CD4-positive, alpha-beta T cell treated with Interleukin-4 for 1 hour (primary cell): ENCODE measurements at regions not wholly inside any gene's neighbourhood (a gene's known extent, or its start where the extent isn't known, plus 50 kb on each side); places are given as distances from the start of the nearest gene placed in this dataset.

Experiments used
- DNase-seq, 2 donors: peaks; one replicate each; pipeline ENCODE4 v3.0.0-alpha.2; 2020 to 2022

DNA sequence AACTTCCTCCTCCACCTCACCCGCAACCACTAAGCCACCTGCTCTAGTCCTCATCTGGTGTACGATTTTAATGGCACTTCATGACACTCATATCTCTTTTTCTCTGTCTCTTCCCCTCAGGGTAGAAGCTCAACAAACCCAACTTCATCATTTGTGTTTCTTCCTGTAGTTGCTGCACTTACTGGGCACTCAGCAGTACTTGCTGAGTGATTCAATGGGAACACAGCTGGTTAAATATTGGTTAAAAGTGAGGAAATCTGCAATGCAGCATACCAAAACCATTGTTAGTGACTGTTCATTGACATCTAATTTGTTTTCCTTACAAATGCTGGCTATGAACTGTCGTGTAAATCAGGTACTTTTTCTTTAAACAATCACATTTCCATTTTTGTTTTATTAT is 541.1 kb upstream of the PRMT6 start:
- DNase-seq, result no peak

DNA sequence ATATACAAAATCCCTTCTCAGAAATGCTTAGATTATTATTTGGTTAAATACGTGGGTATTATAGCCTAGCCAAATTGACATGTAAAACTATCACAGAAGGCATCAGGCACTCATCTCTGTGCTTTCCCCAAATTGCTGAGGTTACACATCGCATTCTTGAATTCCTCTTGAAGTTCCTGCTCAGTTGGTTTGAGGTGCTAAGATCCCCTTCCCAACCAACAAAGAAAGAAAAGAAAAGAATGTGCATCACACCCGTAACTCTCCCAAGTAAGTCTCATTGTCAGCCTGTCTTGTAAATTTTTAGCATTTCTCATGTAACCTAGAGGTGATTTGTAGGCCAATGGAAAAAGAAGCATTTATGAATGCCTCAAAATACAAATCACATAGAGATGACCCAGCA is 539.2 kb upstream of the PRMT6 start:
- no peak for DNase-seq

DNA sequence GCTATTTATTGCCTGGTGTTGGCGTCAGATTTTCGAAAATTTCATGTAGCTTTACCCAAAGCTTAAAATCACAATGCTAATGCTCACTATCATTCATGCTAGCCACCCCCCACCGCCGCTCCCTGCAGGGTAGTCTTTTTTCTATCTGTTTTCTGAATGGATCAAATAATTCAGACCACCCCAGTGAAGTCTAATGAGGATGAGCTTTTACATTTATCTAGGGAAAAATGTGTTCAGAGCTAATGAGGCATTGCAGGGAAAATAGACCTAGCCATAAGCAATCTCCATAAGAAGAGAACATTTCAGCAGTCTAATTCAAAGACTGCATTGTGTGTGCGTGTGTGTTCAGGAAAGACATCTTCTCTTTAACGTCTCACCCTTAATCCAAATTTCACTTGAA is 533.0 kb upstream of the PRMT6 start:
- DNase-seq, result no peak

DNA sequence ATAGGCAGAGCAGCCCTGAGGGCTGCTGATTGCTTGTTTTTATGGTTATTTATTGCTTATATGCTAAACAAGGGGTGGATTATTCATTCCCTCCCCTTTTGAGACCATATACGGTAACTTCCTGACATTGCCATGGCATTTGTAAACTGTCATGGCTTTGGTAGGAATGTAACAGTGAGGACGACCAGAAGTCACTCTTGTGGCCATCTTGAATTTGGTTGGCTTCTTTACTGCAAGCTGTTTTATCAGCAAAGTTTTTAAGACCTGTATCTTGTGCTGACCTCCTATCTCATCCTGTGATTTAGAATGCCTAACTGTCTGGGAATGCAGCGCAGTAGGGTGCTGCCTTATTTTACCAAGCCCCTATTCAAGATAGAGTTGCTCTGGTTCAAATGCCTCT is 531.8 kb upstream of the PRMT6 start:
- no peak for DNase-seq

DNA sequence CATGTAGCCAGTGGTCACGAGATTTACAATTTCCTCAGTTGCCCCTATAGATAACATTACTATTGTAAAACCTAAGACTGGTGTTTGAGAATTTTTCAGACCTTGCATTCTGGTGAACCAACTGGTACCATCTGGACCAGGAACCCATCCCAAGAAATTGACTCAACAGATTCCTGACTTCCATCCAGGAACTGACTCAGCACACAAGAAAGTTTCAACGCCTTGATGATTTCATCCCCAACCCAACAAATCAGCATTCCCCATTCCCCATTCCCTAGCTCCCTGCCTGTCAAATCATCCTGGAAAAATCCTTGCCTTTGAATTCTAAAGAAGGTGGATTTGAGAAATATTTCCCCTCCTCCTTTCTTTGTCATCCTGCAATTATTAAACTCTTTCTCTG is 529.8 kb upstream of the PRMT6 start:
- no peak for DNase-seq

DNA sequence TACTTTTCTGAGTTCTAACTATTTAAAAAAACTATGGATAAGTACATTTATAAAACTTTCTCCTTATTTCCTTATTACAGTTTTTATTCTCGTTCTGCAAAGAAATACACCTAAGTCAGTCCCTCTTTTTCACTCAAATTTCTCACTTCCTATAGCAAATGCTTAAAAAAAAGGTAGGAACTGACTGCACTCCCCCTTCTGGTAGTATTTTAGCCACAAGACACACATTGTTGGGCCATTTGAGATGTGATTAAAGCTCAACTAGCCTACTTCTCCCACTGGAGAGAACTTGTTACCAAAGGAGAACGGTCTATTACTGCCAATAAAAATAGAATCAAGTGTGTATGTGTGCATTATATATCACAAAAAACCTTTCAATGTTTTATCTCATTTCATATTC is 521.9 kb upstream of the PRMT6 start:
- DNase-seq, result no peak

DNA sequence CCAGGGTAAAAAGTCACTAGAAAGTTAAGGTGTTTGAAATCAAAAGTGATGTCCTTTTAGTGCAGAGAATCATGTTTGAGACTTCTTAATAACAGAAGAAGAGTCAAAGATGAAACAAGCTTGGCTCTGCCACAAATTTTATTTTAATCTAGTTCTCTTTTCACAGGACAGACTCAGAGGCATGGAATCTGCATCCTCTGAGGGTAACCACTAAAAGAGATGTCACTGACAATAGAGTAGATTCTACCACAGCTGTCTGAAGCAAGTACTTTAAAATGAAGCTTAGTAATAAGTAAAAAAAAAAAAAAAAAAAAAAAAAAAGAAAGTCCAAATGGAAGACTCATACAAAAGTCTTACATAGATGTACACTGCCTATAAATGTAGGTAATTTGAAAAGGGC is 519.7 kb upstream of the PRMT6 start:
- no peak for DNase-seq

DNA sequence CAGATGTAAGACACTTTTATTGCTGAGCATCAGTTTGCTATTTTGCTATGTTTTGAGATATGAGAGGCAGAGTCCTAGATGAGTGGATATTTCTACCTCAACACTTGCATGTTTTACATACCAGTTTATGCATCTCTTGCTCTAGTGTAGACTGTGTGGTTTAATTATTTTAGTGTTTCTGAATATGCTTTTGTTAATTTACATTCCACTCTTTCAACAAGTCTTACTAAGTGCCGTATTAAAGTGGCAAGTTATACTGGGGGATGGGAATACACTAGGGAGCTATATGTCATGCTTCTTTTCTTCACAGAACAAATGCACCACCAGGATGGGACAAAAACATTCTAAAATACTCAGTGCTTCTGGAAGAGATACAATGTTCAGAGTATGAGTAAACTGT is 507.7 kb upstream of the PRMT6 start:
- DNase-seq, result no peak

DNA sequence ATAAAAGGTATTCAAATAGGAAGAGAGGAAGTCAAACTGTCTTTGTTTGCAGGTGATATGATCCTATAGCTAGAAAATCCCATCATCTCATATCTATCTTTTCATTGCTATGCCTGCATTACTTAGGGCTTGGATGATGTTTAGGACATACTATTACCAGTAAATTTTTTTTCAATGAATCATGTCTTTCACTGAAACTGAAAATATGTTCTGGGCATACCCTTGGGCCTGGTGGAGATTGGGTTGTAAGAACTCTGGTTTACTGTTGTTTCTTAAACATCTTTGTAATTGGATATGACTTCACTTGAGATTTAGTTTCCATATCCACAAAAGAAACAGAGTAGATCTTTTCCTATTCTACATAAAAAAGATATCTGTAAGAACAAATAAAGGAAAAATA is 502.2 kb upstream of the PRMT6 start:
- no peak for DNase-seq

DNA sequence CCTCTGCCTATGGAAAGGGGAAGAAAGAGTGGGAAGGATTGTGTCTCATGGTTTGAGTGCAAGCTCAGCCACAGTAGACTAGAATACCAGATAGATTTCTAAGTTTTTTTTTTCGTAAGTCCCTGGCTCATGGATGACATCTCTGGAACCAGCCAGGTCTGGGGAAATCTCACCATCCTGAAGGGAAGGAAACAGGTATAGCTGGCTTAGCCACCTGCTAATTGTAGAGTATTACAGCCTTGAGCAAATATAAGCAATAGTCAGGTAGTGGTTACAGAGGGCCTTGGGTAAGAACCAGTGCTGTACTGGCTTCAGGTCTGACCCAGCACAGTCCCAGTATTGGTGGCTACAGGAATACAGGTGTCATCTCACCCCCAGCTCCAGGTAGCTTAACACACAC is 500.9 kb upstream of the PRMT6 start:
- DNase-seq, result no peak

DNA sequence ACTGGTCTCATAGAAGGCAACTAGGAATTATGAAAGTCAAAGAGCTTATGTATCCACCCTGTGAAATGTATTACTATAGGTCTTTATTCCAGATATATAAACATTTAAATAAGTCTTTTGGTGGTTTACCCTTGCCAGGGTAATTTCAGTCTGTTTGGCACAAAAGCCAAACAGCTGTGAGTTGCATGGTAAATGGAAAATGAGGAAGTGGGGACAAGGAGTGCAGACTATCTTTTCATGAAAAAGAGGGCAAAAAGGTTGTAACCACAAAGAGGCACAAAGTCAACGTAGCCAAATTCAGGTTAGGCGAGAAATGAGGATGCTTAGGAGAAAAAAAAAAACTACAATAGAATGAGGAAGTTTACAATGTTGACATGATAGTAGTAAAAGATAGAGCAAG is 492.3 kb upstream of the PRMT6 start:
- DNase-seq, result no peak

DNA sequence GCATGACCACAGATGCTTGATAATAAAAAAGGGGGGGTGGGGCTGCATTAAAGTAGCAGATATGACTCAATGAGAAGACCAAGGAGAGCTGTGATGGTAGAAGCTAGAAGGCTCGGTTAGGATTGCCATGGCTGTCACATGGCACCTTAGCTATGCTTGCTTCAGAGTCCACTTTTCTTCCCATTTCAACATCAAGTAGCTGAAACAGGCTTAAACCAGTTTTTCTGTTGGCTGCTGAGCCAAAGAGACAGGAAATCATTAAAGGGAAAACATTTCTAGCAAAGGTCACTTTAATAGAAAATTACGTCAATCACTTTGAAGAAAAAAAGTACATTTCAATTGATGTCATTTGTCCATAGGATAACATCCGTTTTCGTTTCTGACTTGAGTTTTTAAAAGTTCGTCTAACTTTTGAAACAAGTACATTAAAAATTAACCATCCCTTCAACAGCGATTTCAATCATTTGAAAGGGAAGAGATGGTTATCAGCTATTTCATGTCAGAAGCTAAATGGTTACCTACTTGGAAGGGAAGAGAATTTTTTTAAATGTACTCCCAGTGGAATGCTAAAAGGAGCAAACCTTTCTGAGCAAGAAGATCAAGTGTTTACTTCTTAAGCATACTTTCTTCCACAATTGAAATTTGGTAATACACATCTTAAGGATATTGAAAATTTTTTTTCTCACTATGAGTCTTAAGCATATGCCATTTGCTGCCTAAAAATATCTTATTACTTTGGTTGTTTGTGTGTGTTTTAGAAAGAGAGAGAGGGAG is 488.1 kb upstream of the PRMT6 start:
- no peak for DNase-seq

DNA sequence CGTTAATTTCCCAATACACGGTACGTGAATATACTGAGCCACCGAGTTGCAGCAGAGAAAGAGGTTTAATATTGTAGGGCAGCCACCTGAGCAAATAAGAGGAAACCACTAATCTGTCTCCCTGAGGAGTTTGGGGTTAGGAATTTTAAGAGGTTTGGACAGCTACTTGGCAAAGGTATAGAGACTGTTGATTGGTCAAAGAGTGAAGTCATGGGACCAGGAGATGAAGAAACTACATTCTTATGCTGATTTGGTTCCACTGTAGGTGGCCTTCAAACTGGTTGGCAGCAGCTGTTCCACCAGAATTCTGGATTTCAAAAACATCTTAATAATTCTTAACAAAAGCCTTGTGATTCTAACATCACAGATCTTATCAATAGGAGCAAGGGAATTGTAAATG is 485.4 kb upstream of the PRMT6 start:
- no peak for DNase-seq

DNA sequence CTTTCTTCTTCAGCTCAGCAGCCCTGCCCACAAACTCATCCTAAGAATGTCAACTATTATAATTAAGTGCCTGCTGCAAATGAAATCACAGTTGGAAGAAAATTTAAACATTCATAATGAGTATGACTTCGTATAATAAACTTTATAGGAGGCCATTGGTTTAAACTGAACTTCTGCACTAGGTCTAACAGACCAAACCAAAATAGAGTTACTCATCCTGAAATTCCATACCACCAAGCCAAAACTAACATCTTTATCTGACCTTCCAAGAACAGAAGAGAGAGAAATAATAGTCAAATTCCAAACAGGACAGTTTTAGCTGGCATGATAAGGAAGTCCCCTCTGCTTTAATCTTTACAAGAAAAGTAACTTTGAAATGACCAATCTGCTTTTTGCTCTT is 472.4 kb upstream of the PRMT6 start:
- DNase-seq, result no peak

DNA sequence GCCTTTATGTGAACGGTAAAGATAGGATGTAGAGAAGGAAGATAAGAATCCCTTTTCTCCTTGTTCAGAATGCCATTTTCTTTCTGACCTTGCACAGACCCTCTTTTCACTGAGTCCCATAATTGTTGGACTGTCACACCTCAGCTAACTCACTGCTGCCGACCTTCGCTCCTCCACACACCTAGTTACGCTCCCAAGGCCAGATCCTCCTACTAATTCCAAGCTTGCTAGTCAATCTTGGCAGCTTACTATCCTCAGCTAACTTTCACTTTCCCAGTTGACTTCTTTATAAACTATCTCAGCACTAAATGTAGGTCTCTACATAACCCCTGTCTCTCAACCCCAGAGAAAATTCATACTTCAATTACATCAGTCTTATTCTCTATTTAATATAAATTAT is 471.8 kb upstream of the PRMT6 start:
- DNase-seq, result no peak

DNA sequence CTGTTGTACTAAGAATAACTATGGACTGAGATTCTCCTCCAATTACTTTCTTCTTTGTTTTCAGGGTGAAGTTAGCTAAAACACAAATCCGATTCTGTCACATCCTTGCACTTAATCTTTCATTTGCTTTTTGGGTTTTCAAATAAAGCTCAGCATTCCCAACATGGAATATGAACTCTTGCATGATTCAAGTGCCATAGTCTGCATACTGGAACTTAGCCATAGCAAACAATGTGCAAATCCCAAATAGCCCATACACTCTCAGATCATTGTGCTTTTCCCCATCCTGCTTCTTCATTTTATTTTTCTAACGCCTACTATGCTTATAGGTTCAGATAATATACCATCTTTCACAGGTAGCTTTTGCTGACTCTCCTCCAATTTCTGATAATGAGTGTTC is 455.8 kb upstream of the PRMT6 start:
- no peak for DNase-seq

DNA sequence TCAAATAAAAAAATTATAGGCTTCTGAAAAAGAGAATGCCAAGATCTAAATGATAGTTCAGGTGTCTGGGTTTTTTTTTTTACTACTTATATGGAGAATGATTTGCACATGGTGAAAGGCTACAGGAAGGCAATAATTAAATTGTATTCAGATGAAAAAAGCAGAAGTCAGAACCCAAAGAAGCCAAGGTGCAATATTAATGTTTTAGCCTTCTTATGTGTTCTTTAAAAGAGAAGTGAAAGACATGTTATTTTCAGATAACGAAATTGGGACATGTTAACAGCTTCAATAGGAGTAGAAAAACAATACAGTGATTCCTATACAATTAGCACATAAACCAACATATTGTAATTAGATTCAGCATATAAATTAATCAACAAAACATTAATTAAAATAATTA is 452.9 kb upstream of the PRMT6 start:
- DNase-seq, result no peak

DNA sequence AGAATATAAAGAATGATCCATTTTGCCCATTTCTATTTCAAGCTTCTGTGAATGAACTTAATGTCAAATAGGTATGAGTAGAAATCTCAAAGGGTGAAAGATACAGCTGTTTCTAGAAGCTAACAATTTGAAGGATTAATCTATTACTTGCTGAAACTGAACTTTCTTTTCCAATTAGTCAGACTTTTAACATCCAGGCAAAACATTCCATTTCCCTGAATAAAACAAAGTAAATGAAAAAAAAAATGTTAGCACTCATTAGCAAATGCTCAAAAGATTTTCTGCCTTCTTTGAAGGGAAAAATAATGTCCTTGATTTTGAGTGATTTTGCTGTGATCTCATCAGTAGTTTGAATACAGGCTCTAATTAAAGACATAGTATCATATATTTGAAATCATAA is 447.6 kb upstream of the PRMT6 start:
- no peak for DNase-seq

DNA sequence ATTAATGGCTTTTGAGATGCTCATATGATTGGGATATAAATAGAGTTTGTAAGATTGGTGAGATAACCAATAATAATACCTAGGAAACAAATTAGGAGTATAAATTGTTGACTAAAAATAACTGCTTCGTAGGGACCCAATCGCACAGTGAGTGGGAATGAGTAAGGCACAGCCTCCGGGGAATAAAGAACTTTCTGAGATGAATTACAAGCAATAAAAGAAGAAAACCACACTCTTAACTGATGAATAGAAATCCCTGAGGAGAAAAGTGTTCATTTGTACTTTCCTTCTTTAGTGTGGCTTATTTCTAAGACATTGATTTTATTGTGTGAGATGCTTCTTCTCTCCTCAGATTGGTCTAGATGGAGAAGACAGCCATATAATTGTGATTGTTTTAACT is 443.4 kb upstream of the PRMT6 start:
- no peak for DNase-seq

DNA sequence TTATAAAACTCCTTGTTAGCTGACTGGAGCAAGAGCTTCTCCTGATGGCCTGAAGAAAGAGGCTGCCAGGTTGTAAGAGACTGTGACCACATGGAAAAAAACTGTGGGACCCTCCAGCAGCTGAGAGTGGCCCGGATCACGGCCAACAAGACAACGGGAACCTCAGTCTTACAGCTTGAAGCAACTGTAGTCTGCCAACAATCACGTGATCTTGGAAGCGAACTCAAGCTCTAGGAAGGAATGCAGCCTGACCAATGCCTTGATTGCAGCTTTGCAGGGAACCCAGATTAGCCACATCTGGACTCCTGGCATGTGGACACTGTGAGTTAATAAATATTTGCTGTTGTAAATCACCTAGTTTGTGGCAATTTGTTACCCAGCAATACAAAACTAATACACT is 442.6 kb upstream of the PRMT6 start:
- no peak for DNase-seq

DNA sequence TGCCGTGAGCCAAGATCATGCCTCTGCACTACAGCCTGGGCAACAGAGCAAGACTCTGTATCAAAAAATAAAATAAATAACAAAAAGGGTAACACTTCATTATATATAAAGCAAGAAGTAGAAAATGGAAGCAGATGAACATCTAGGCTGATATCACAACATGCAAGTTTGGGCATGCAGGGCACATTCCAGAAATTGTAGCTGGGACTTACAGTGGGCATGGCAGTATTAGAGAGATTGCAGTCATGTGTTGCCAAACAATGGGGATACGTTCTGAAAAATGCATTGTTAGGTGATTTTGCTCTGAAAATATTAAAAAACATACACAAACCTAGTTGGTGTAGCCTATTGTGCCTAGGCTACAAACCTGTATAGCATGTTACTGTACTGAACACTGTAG is 441.0 kb upstream of the PRMT6 start:
- DNase-seq, result no peak

DNA sequence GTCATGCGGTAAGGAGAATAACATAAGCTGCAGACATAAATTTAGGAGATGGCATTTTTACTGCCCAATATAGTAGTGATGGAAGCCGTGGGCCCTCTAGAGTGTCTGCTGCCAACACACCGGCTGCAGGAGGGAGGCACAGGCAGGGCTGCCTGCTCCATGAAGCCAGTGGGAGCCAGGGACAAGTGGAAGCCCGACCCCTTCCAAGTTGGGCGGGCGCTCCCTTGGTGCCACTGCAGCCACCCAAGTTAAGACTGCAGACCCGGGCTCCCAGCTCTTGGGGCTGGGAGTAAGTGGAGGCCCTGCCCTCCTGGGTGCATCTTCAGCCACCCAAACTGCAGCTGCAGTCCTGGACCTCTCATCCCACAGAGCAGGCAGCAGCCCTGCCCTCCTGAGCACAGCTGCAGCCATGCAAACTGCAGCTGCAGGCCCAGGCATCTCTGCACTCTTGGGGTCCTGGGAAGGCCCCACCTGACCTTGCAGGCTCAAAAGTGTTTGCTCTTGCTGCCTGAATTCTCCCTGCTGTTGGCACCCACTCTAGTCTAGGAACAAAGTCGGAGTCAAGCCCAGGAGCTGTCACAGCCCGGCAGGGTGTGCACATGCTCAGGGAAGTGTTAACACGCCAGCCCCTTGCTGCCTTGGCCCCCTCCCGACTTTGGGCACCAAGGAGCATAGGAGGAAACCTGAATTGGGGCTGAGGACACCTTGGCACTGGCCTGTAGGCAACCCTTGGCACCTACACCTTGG is 437.2 kb upstream of the PRMT6 start:
- DNase-seq, result no peak

DNA sequence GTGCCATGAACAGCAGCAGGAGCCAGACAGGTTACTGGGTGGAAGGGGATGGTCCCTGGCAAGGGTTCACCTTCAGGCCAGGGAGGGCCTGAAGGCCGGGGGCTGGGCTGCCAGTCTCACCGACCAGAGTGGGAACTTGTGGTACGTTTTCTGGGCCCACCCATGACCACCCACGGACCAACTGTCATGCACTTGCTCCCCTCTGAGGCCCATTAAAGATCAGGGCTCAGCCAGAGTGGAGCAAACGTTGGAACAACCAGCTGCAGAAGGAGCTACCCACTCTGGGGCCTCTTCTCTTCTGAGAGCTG is 436.7 kb upstream of the PRMT6 start:
- DNase-seq, result no peak

DNA sequence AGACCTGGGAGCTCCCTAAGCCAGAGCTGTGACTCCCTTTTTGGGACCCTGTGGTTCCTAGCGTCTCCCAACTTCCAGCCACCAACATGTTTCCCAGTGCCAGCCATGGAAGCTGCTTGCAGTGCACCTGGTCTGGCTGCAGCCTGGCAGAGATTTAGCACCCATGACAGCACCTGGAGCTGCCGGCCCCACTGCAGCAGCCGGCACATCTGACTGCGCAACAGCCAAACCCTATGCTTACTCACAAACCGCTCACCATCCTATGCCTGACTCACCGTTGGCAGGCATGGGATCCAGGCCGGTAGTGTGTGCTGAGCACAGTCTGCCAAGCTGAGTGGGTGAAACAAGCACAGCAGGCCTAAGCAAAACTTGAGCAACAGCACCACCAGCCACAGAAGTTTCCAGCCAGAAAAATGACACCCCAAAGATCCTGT is 435.9 kb upstream of the PRMT6 start:
- no peak for DNase-seq

DNA sequence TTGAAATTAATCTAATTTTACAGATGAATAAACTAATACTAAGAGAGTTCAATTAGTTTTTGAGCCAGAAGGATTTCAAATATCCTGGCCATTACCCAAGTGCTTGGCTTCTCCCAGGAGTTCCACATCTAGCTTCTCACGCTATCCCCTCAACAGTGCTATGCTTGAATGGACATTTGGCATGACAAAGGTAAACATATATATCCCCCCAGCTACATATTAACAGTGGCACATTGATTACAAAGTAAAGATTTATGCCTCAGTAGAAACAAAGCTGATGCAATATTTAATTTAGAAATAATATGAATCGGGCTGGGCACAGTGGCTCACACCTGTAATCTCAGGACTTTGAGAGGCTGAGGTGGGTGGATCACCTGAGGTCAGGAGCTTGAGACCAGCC is 434.6 kb upstream of the PRMT6 start:
- no peak for DNase-seq
